Osteoblast (primary cell): ENCODE measurements at regions not wholly inside any gene's neighbourhood (a gene's known extent, or its start where the extent isn't known, plus 50 kb on each side); places are given as distances from the start of the nearest gene placed in this dataset.

Experiments used
- DNase-seq: peaks from one replicate; pipeline ENCODE4 v3.0.0; 2011; ENCODE audit warnings: low spot score, mixed read lengths; ENCODE audit not compliant: insufficient read length; ENCODE audit errors: missing footprints
- H2AFZ ChIP-seq: 2 replicates; pipeline ENCODE4 v1.6.0; 2011; ENCODE audit warnings: mild to moderate bottlenecking, low read length
- H3K27ac ChIP-seq: 2 replicates; pipeline ENCODE4 v1.5.1; 2011; ENCODE audit warnings: mild to moderate bottlenecking, low read depth, low read length, moderate library complexity
- H3K27me3 ChIP-seq: 2 replicates; pipeline ENCODE4 v1.6.0; 2012; ENCODE audit warnings: mild to moderate bottlenecking, control low read depth, inconsistent platforms, low read length, moderate library complexity; ENCODE audit not compliant: insufficient read depth
- H3K36me3 ChIP-seq: 2 replicates; pipeline ENCODE4 v1.5.1; 2011; ENCODE audit warnings: mild to moderate bottlenecking, low read length, control low read depth, moderate library complexity; ENCODE audit not compliant: insufficient read depth
- H3K4me1 ChIP-seq: 2 replicates; pipeline ENCODE4 v1.5.1; 2011; ENCODE audit warnings: mild to moderate bottlenecking, low read length, control low read depth, moderate library complexity; ENCODE audit not compliant: insufficient read depth
- H3K4me2 ChIP-seq: 2 replicates; pipeline ENCODE4 v1.6.0; 2011; ENCODE audit warnings: mild to moderate bottlenecking, low read length; ENCODE audit not compliant: insufficient read depth
- H3K4me3 ChIP-seq: fragments of 200-600 bp; sonication (generic); 3 replicates; pipeline ENCODE4 v1.5.1; 2012; ENCODE audit warnings: mild to moderate bottlenecking, low read length, inconsistent platforms; ENCODE audit not compliant: insufficient read depth
- H3K79me2 ChIP-seq: 2 replicates; pipeline ENCODE4 v1.6.0; 2012; ENCODE audit warnings: mild to moderate bottlenecking, low read length, control low read depth, inconsistent platforms; ENCODE audit not compliant: insufficient read depth
- H3K9me3 ChIP-seq: 2 replicates; pipeline ENCODE4 v1.5.1; 2011; ENCODE audit warnings: low read depth, low read length, control low read depth
- H4K20me1 ChIP-seq: 2 replicates; pipeline ENCODE4 v1.6.0; 2012; ENCODE audit warnings: mild to moderate bottlenecking, low read length, control low read depth; ENCODE audit not compliant: insufficient read depth
- CTCF ChIP-seq: IDR thresholded peaks from 2 replicates; pipeline ENCODE4 v1.5.1; 2011; ENCODE audit warnings: mild to moderate bottlenecking, low read depth, low read length, moderate library complexity; ENCODE audit errors: extremely low read depth

- no peaks in the 10 kb centered on the region for H3K4me1 ChIP-seq
- TF ChIP-seq CTCF: no peak
- no peak overlapping the region for H3K27ac ChIP-seq
- H3K79me2 ChIP-seq: no peaks in the 10 kb centered on the region
- no peak overlapping the region for H3K4me3 ChIP-seq
- H3K36me3 ChIP-seq: no peaks in the 10 kb centered on the region
- H3K9me3 ChIP-seq: no peaks in the 10 kb centered on the region
- H2AFZ ChIP-seq: no peak overlapping the region
- no peaks in the 10 kb centered on the region for H3K27me3 ChIP-seq
- no peak for DNase-seq
- no peak overlapping the region for H3K4me2 ChIP-seq
- H4K20me1 ChIP-seq: no peaks in the 10 kb centered on the region
These were observed 104.6 kb upstream of the CTBP2 start for GRCh38 chr10:125264757-125265578.

- H4K20me1 ChIP-seq: no peaks in the 10 kb centered on the region
These were observed 103.7 kb upstream of the CTBP2 start for GRCh38 chr10:125264091-125264490.

GRCh38 chr10:125263551-125263950, 103.2 kb upstream of the CTBP2 start:
- H2AFZ ChIP-seq: no peak overlapping the region
- H4K20me1 ChIP-seq: no peaks in the 10 kb centered on the region
- no peaks in the 10 kb centered on the region for H3K79me2 ChIP-seq
- H3K4me2 ChIP-seq: no peak overlapping the region
- H3K27ac ChIP-seq: no peak overlapping the region
- peak; percentile 74 for DNase-seq
- H3K4me1 ChIP-seq: no peaks in the 10 kb centered on the region
- H3K9me3 ChIP-seq: no peaks in the 10 kb centered on the region
- no peak overlapping the region for H3K4me3 ChIP-seq
- H3K36me3 ChIP-seq: no peaks in the 10 kb centered on the region
- H3K27me3 ChIP-seq: no peaks in the 10 kb centered on the region
- no peak for TF ChIP-seq CTCF

More at GRCh38 chr10:125264091-125264490, 103.7 kb upstream of the CTBP2 start:
- no peak for TF ChIP-seq CTCF
- Histone ChIP-seq H3K4me2 (no peak overlapping the region), H3K27me3 (no peaks in the 10 kb centered on the region), H2AFZ (no peak overlapping the region), H3K4me3 (no peak overlapping the region), H3K27ac (no peak overlapping the region), H3K4me1 (no peaks in the 10 kb centered on the region), H3K36me3 (no peaks in the 10 kb centered on the region), H3K9me3 (no peaks in the 10 kb centered on the region), H3K79me2 (no peaks in the 10 kb centered on the region)
- DNase-seq: peak; percentile 56

GRCh38 chr10:125262920-125263319, 102.6 kb upstream of the CTBP2 start:
- no peak overlapping the region for H2AFZ ChIP-seq
- no peak overlapping the region for H3K4me2 ChIP-seq
- no peaks in the 10 kb centered on the region for H3K27me3 ChIP-seq
- H3K27ac ChIP-seq: no peak overlapping the region
- H3K9me3 ChIP-seq: no peaks in the 10 kb centered on the region
- H3K79me2 ChIP-seq: no peaks in the 10 kb centered on the region
- H3K4me3 ChIP-seq: no peak overlapping the region
- H3K36me3 ChIP-seq: no peaks in the 10 kb centered on the region
- H3K4me1 ChIP-seq: no peaks in the 10 kb centered on the region
- no peak for DNase-seq
- H4K20me1 ChIP-seq: no peaks in the 10 kb centered on the region
- TF ChIP-seq CTCF: no peak
